ENCODE measurements at regions not wholly inside any gene's neighbourhood (a gene's known extent, or its start where the extent isn't known, plus 50 kb on each side); places are given as distances from the start of the nearest gene placed in this dataset.

GRCh38 chr1:60129911-60130310, 56.3 kb upstream of the C1orf87 start:
- TF ChIP-seq ARNTL (CRISPR knock-in tag; IDR thresholded peaks at IDR 0.05; ENCODE audit: borderline replicate concordance, low read depth) (no peak), TSHZ2 (CRISPR knock-in tag; IDR thresholded peaks at IDR 0.05) (no peak), ZNF8 (CRISPR knock-in tag; IDR thresholded peaks at IDR 0.05) (no peak), ZNF70 (CRISPR knock-in tag; IDR thresholded peaks at IDR 0.05) (no peak), CREB5 (CRISPR knock-in tag; IDR thresholded peaks at IDR 0.05; ENCODE audit: low read depth) (no peak), ISL1 (CRISPR knock-in tag; IDR thresholded peaks at IDR 0.05) (no peak), GLIS3 (CRISPR knock-in tag; IDR thresholded peaks at IDR 0.05) (no peak)
